ENCODE measurements at regions not wholly inside any gene's neighbourhood (a gene's known extent, or its start where the extent isn't known, plus 50 kb on each side); places are given as distances from the start of the nearest gene placed in this dataset.

DNA sequence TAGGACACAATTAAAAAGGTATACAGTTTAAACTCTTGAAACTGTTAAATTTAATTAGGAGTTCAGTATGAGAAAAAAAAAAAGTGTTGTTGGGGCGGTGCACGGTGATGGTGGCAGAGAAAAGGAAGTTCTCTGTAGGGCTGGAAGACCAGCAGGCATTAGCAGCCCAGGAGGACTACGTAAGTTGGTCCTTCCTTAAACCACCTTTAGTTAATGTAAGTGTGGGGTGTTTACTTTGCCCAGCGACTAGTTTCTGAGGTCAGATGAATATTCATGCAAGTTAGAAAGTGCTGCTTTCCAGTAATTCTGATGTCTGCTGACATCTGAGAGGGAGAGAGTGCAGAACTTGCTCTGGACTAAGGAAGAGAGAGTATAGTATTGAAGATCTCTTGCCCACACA is 54.9 kb downstream of the NKX2-1 start:
- no peak for DNase-seq (ENCODE audit: low spot score)

DNA sequence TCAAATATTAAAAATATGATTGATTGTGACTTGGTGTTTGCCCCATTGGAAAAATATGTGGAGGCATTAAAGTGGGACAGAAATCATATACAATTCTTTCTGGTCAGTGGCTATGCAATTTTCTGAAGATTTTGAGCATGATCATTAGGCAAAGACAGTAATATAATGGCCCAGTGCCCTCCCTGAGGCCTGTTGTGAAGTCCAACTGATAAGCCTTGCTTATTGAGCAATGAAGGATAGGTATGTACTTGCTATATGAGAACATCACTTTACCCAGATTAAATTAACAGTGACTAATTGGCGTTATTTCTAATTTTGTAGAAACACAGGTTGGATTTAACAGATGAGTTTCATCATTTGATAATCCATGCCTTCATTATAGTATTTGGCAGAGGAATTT is 57.1 kb downstream of the NKX2-1 start:
- DNase-seq (ENCODE audit: low spot score): no peak

DNA sequence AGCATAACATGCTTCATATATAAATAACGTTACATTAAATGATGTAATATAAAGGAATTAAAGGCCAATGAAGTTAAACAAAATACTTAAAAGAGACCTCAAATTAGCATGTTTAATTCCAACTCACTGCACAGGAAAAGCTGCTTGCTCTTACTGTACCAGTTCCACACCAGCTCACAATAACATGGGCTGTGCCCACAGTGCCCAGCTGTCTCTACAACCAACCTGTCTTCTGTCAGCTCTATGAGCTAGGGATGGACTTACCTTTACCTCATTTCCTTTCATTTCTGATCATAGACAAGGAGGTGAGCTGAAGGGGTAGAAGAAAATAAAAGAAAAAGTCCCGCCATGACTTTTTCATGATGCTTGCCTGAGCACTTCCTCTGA is 64.8 kb downstream of the NKX2-1 start:
- no peak for DNase-seq (ENCODE audit: low spot score)

DNA sequence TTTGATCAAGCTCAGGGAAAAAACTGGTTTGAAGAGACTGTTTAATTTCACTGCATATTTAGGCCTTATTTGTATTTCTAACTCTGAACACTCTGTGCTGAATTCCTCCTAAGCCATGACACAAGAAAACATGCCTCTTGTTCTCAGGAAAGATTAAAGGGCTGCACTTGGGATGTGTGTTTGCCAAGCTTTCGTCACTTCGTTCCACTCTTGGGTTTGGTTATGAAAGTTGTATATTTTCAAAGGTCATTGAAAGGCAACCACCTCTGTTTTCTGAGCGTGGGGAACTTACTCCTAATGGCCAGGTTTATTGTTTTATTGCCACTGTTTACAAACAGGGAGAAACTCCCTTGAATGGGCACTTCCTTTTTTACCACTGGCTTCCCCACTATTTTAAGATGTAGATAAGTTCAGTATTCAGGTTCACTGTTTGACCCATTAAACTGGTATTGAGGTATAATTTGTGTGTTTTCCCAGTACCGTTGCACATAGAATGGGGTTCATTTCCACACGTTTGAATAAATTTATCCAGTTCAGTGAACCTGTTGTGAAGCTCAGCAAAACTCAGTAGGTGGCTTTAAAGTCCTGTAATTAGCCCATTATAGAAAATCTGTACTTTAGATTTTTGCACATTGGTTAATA is 65.3 kb downstream of the NKX2-1 start:
- DNase-seq (ENCODE audit: low spot score): no peak

DNA sequence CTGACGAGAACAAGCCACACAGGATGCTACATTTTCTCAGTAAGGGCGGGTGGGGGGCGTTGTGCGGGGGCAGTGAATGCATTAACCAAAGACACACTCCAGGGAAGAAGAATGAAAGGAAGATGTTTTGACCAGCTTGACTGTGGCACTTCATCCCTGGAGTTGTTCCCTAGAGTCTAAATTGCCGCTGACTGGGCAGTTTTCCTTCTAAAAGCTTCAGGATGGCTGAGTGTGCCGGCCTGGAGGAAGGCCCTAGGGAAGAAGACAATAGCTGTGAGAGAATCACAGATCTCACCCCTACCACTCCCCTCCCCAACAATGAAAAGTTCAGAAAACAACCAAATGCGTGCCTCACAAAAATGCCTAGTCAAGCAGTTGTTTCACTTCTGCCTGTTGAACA is 67.2 kb downstream of the NKX2-1 start:
- DNase-seq (ENCODE audit: low spot score): no peak

DNA sequence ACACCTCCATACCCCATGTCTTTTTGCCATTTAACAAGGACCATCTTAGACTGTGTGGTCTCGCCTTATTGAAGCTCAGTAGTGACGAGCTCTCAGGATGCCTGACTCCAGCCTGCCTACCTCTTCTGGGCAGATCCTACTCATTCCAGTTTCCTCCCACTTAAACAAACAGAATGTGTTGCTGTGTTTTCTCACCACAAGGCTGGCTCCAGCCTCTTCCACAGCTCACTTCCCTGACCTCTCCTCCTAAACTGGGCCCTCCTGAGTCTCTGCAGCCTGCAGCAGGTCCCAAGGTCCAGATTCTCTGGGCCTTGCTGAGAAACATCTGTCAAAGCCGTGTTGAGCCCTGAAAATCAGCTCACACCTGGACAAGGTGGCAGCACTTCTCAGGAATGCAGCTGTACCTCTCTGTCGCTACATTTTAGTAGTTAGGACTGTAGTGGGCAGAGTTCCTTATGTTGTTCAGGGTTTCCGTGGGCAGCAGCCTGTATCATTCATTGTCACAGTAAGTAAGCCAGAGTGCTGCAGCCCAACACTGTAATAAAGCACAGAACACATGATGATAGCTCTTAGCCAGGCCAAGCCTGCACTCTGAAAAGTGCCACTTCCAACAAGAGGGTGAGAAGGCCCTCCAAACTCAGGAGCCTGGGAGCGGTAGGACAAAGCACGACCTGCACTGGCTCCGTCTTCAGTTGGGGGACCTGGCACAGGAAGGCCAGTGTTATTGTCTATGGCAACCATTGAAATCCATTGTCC is 68.5 kb downstream of the NKX2-1 start:
- DNase-seq (ENCODE audit: low spot score): no peak

DNA sequence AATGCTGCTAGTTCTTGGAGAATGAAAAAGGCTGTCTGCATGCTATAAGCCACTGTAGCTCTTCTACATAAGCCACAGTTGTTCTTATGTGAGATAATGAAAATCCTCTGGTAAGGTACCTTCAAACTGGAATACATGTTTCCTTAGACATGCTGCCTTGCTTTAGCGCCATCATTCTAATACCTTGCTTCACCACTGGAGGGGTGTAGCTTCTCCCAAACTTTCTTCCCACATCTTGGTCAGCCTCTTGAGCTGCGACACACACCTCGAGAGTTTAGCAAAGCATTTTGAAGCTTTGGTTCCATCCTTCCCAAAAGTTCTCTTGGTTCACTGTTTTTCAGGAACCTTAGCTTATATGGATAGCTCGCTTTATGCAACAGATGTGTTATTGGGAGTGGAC is 69.5 kb downstream of the NKX2-1 start:
- no peak for DNase-seq (ENCODE audit: low spot score)

DNA sequence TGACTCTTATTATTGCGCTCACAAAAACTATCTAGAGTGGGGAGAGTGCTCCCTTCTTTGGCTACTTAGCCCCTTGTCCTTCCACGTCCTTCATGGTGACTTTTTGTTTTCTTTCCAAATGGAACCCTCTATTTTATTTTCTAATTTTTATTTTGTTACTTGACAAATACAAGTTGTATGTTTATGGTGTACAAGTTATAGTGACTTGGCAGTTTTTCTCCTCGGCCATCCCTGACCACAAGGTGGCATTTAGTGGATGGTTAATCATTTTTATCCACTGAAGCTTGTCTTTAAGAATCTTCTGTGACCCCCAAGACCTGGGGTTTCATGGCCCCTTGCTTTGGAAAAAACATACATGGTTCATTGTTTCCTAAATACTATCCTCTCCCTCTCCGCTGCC is 70.1 kb downstream of the NKX2-1 start:
- DNase-seq (ENCODE audit: low spot score): no peak

DNA sequence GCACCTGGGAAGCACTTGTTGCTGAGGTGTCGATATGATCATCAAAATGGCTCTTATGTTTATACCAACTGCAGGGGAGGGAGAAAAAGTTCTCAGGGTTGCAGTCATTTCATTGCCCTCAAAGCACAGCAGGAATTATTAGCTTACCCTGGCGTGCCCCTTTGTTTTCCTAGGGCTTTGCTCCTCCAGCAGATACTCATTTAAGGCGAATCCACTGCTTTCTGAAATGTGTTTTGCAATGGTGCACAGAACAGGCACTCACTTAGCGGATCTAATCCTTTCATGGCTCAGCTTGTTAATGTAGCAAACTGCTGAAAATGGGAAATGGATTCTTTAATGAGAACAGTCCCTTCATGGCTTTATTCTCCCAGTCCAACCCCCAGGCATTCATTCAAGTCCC is 76.7 kb downstream of the NKX2-1 start:
- DNase-seq (ENCODE audit: low spot score): no peak

DNA sequence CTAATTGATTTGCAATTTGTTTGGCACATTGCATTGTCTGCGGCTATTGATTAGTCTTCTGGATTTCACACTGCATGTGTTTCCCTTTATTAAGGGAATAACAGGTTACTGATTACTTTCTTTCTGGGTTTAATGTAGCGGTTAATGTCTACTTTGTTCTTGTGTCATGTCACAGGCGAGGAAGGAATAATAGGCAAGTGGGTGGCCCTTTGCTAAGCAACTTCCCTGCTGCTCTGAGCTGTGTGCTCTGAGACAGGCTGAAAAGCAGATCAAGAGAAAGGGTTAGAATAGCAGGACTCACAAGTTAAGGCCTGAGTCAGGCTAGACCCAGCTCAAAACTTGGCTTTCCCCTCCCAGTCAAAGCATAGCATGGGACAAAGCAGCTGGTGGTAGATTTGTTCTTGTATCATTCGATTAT is 77.2 kb downstream of the NKX2-1 start:
- peak; percentile 70 for DNase-seq (ENCODE audit: low spot score)

DNA sequence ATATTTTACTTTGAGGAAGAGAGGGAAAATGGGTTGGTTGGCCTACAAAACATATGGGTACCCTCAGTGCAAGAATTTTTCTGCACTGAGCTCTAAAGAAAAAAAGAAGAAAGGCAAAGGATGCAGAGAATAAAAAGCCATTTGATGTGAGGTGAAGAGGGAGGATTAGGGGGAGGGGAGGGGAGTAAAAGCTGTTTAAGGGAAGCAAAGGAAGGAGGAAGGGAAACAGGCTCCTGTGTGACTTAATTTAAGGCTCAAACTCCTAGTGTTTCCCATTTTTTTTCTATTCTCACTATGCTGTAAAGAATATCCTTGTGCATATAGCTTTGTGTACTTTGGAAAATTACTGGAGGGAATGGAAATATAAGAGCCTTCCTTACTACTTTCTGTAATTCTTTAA is 78.7 kb downstream of the NKX2-1 start:
- no peak for DNase-seq (ENCODE audit: low spot score)

DNA sequence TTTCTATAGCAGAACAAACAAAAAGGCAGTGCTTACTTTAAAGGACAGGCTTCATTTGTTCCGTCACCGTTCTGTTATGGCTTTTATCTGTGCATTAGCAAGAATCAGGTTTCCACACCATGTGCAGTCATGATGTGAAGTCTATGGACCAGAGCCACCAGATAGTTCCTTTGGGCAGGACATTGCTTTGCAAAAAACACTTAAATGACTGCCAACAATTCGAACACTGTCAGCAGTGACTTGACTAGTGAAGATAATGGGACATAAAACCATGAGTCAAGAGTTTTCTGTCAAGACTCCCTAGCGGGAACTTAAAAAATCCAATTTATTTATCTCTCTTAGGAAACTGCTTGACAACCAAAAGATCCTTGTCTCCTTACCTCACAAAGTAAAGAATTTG is 80.3 kb downstream of the NKX2-1 start:
- DNase-seq (ENCODE audit: low spot score): peak; percentile 22

DNA sequence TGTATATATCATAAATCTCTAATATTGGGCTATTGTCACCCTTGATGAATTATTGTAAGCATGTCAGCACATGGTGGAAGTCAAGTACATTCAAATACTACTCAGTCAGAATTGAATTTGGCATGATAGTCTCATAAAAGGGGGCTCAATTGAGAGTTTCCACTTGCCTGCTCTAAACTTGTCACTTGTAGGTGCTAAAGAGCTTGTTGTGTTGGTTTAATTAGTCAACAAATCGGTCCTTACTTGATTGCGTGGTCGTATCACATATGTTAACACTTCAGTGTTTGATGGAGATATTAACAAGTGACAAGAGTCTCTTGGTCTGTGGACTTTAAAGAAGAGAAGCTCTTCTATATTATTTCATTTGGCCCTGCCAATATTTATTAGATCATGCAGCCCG is 81.1 kb downstream of the NKX2-1 start:
- no peak for DNase-seq (ENCODE audit: low spot score)

DNA sequence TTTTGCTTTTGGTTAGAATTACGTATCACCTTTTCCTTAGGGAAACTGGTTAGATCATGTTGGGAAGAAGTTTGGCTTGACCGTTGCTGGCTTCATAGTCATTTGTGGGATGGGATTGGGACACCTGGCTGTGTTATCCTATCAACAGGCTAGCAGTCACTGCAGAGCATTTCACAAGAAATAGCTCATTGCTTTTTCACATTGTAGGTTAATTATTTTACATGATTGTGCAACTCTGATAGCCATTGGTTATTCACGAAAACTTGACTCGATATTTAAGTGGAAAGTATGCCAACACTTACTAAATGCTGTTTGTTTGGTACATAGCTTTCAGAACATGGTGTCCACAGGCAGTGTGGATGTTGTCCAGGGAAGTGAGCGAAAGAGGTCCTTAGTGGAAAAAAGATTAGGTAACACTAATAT is 89.4 kb downstream of the NKX2-1 start:
- no peak for DNase-seq (ENCODE audit: low spot score)

DNA sequence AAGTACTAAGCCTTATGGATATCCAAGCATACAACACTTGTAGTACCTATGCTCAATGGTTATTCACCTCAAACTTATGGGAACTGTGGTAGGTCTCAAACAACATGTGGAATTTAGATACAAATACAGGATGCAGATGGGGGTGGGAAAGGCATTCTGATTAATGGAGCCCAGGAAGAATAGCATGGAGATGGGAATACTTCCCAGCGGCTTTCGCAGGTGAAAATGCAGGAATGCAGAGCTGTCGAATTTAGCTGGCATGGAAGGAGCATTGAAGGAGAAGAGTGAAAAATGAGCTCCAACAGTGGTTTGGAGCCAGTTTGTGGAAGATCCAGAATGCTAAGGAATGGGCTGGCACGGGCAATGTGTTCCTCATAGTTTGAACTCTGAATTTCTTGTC is 89.9 kb downstream of the NKX2-1 start:
- DNase-seq (ENCODE audit: low spot score): no peak

DNA sequence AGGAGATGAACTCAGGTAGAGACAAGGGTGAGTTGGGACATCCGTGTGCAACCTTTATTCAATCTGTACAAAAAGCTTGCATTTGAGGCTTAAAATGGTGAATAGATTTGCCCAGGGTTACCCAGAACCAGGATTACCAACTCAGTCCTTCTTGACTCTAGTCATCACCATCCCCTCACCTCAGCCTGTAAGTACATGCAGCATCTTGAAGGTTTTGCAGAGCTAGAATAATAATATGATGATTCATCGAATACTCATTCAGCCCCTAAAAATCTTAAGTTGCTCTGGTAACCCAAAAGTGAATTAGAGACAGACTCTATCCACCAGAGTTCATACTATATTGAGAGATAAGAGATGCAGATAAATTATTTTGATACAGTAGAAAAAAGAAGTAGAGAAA is 90.3 kb downstream of the NKX2-1 start:
- no peak for DNase-seq (ENCODE audit: low spot score)

DNA sequence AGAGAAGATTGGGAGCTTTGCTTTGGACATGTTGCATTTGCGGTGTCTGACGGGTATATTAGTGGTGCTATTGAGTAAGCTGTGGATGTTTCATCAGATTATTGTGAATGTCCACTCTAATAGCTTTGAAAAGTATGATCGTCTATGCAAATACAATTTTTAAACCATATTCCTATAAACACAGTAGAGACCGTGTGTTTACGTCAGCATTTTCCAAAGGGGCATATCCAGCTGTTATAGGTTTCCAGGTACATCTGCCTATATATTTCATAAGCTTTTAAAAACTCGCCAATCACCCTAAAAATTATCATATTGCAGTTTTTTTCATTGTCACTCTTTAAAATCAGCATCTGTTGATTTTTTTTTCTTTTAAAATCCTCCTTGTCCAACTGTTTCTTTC is 91.7 kb downstream of the NKX2-1 start:
- no peak for DNase-seq (ENCODE audit: low spot score)

DNA sequence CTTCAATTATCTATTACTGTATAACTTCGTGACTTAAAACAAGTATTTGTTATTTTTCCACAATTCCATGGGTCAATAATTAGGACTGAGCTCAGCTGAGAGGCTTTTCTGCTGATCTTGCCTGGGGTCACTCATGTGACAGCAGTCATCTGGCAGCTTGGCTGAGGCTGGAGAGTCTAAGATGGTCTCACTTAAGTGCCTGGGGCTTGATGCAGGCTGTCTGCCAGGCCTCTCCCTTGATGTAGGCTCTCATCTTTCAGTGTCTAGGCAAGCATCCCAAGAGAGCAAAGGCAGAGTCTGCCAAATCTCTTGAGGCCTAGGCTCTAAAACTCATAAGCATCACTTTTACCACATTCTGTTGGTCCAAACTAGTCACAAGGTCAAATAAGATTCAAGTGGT is 93.2 kb downstream of the NKX2-1 start:
- DNase-seq (ENCODE audit: low spot score): no peak

DNA sequence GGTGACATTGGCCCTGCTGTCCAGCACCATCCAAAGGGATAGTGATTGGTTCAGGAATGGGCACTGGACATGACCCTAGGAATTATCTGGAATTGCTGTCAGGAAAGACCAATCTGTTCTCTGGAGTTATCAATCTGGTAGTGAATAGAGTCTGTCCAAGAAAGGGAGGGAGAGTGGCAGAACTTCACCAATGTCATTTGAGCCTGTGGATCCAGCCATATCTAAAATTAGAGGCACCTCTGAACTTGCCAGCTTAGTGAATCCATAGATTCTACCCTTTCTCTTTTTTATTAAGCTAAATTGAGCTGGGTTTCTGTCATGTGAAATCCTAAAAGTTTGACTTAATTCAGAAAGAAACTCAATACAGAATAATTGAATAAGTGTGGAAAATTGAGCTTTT is 93.9 kb downstream of the NKX2-1 start:
- DNase-seq (ENCODE audit: low spot score): no peak

DNA sequence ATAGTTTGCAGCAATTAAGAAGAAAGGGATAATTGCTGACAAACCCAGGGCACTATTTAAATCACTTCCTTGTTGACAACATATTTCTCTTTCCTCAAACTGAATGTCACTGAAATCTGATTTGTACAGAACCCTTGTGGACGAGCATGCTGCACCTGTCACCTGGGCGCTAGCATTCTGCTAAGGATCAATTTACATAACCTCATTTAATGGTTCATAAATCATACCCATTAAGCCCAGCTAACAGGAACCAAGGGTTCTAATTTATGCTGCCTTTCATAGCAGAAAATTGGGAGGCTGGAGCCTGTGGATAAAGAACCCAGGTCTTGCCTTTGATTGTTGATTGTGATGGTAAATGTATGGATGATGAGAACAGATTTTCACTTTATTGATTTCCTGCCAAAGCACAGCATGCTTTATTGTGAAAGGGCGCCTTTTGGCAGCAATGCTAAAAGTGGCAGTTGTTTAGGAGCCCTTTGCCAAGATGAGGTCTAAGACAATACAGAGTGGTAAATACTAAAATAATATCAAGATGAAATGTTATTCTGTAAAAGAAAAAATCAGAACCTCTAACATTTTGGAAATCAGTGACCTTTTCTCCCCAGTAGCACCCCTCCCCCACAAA is 95.4 kb downstream of the NKX2-1 start:
- DNase-seq (ENCODE audit: low spot score): no peak

DNA sequence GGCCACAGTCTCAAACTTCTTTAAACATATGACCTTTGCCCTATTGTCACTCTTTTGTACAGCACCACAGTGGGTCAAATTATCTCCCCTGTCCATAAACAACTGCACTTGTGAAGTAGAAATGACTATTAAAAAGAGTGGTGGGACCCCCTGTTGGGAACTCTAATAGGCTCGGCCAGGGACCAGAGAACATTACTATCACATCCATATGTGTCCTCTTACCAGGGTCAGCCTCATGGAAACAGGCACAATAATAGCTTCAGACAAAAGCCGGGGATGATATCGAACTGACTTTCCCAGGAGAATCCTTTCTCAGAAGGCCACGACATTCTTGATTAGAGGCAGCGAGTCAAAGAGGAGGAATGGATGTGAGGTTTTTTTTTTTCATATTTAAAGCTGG is 96.6 kb downstream of the NKX2-1 start:
- no peak for DNase-seq (ENCODE audit: low spot score)

DNA sequence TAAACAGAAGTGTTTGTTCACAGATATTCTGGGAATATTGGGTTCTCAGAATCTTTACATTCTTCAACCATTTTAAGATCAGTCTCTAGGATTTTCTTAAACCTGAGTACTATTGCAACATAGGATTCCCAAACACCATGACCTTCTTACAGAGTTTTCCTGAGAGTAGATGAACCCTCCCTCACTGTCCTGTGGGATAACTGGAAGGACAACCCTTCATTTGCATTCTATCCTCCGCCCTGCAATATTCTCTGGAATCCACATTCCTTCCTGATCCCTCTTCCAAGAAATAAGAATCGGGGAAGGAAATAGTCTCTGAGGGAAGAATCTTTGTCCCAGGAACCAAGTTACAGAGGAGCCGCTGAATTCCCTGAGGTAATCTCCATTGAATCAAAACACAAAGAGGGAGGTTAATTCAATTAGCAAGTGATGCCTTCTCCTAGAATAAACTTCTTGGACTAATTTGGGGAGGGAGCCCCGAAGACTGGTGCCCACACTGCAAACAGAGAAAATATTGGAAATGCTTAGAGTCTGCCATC is 99.8 kb upstream of the MBIP start:
- DNase-seq (ENCODE audit: low spot score): no peak

DNA sequence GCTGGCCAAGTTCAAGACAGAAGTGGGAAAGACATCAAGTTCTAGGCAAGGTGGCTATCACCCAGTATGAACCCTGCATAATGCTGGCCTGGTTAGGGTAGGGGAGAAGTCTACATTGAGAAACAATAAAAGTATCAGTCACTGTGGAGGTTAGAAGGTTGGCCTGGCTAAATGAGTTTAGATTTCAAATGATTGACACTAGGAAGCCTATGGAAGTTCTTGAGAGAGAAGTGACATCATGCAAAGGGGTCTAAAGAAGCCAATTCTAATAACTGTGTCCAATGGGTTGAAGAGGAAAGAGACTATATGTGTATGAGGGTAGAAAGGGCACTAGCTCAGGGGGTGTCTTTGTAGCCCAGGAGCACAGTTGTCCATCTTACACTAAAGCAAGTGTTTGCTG is 98.5 kb upstream of the MBIP start:
- DNase-seq (ENCODE audit: low spot score): no peak
